ENCODE measurements at regions not wholly inside any gene's neighbourhood (a gene's known extent, or its start where the extent isn't known, plus 50 kb on each side); places are given as distances from the start of the nearest gene placed in this dataset.

- H3K27me3 ChIP-seq (ENCODE audit: low read depth) = no peaks in the 10 kb centered on the region
- H3K36me3 ChIP-seq = no peaks in the 10 kb centered on the region
- no peak overlapping the region for H3K4me3 ChIP-seq
- no peak overlapping the region for H3K27ac ChIP-seq
- peaks cover 15% of the 10 kb centered on the region for H3K9me3 ChIP-seq
- ATAC-seq = no peak
- DNase-seq = no peak
- TF ChIP-seq CTCF (IDR thresholded peaks at IDR 0.05) = no peak
- intact Hi-C loops (cut with DNase I) = no loop called here
- H3K4me1 ChIP-seq = no peaks in the 10 kb centered on the region
Observed at GRCh38 chr13:57865600-57866294, 234.2 kb downstream of the PCDH17 start.

- H3K4me3 ChIP-seq = no peak overlapping the region
- H3K27me3 ChIP-seq (ENCODE audit: low read depth) = no peaks in the 10 kb centered on the region
- DNase-seq = no peak
- no peak for ATAC-seq
- no peaks in the 10 kb centered on the region for H3K9me3 ChIP-seq
- H3K27ac ChIP-seq = no peak overlapping the region
- intact Hi-C loops (cut with DNase I) = no loop called here
- TF ChIP-seq CTCF (IDR thresholded peaks at IDR 0.05) = no peak
- H3K36me3 ChIP-seq = no peaks in the 10 kb centered on the region
- no peaks in the 10 kb centered on the region for H3K4me1 ChIP-seq
Observed at GRCh38 chr13:57874530-57874929, 243.0 kb downstream of the PCDH17 start.

- Histone ChIP-seq H3K27ac (no peak overlapping the region), H3K4me1 (no peaks in the 10 kb centered on the region), H3K27me3 (ENCODE audit: low read depth) (no peaks in the 10 kb centered on the region), H3K9me3 (no peaks in the 10 kb centered on the region), H3K4me3 (no peak overlapping the region), H3K36me3 (no peaks in the 10 kb centered on the region)
- no peak for TF ChIP-seq CTCF (IDR thresholded peaks at IDR 0.05)
- DNase-seq = no peak
- ATAC-seq = no peak
- intact Hi-C loops (cut with DNase I) = no loop called here
Observed at GRCh38 chr13:57877601-57878000, 246.1 kb downstream of the PCDH17 start.

- H3K4me3 ChIP-seq = no peak overlapping the region
- no peaks in the 10 kb centered on the region for H3K36me3 ChIP-seq
- no peaks in the 10 kb centered on the region for H3K9me3 ChIP-seq
- no peak overlapping the region for H3K27ac ChIP-seq
- TF ChIP-seq CTCF (IDR thresholded peaks at IDR 0.05) = no peak
- H3K27me3 ChIP-seq (ENCODE audit: low read depth) = no peaks in the 10 kb centered on the region
- intact Hi-C loops (cut with DNase I) = no loop called here
- DNase-seq = no peak
- H3K4me1 ChIP-seq = no peaks in the 10 kb centered on the region
- no peak for ATAC-seq
Observed at GRCh38 chr13:57878291-57878690, 246.7 kb downstream of the PCDH17 start.

- no peaks in the 10 kb centered on the region for H3K9me3 ChIP-seq
- TF ChIP-seq CTCF (IDR thresholded peaks at IDR 0.05) = no peak
- intact Hi-C loops (cut with DNase I) = no loop called here
- DNase-seq = no peak
- no peaks in the 10 kb centered on the region for H3K27me3 ChIP-seq (ENCODE audit: low read depth)
- H3K36me3 ChIP-seq = no peaks in the 10 kb centered on the region
- no peak for ATAC-seq
- H3K4me1 ChIP-seq = no peaks in the 10 kb centered on the region
- no peak overlapping the region for H3K4me3 ChIP-seq
- H3K27ac ChIP-seq = no peak overlapping the region
Observed at GRCh38 chr13:57897225-57897624, 265.7 kb downstream of the PCDH17 start.
